ENCODE measurements at regions not wholly inside any gene's neighbourhood (a gene's known extent, or its start where the extent isn't known, plus 50 kb on each side); places are given as distances from the start of the nearest gene placed in this dataset.

- no peak for DNase-seq (ENCODE audit: low read depth)
Observed at GRCh38 chr20:57876163-57876562, 166.3 kb upstream of the PMEPA1 start.

DNA sequence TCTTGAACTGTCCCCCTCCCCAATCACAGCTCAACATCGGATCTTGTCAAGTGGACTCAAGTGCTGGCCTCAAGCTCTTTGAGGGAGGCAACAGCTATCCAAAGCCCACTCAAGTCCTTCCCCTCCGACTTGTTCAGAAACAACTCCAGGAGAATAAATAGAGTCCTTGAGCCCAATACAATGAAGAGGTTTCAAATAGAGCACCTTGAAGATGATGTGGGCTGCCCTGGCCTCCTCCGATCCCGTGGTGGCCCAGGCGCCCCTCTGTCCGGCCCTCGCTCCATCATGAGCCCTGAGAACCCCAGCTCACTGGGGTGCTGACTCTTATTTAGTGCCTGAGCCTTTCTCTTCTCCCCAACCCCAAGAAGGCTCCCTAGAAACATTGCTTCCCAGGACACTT is 164.3 kb upstream of the PMEPA1 start:
- DNase-seq (ENCODE audit: low read depth) = no peak

- no peak for DNase-seq (ENCODE audit: low read depth)
Observed at GRCh38 chr20:57872816-57873409, 163.1 kb upstream of the PMEPA1 start.

DNA sequence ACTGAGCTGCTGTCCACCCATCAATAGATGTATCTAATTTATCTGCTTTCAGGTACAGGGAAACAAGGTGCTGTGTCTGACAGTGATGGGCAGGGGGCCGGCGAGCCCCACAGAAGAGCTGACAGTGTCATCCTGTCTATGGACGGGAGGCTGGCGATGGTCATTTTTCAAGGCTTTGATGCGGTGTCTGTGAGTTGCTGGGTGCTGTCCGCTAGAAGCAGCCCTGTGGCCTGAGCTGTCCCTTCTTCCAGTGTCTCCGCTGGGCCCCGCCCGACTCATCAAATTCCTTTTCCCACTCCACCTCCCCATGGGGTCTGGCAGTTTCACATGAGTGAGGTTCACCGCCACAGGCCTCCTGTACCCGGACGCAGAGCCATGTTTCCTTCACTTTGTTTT is 161.4 kb upstream of the PMEPA1 start:
- DNase-seq (ENCODE audit: low read depth) = no peak

DNA sequence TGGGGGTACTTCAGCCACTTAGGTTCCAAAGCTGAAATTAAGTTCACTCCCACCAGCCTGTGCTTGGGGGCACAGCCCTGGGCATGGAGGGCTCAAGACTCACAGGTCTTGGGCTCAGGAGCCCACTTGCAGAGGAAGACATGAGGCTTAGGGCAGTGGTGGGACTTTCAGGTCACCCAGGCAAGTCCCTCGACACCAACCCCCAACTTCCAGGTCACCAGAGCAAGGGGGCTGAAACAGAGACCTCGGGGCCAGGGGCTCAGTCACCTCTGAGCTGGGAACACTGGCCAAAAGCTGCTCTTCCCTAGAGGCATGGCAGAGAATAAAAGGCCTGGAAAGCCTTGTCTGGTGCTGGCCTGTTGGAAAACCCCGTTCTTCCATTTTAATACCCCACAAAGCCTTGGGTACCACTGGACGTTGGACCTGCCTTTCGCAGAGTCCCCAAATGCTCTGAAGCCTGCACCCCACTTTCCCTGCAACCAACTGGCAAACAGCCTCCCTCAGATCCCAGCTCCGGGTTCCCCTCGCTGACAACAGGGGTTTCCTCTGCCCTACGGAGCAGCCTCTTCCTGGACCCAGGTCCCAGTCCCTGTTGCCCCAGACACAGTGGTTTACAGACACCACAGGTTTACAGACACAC is 160.9 kb upstream of the PMEPA1 start:
- no peak for DNase-seq (ENCODE audit: low read depth)

DNA sequence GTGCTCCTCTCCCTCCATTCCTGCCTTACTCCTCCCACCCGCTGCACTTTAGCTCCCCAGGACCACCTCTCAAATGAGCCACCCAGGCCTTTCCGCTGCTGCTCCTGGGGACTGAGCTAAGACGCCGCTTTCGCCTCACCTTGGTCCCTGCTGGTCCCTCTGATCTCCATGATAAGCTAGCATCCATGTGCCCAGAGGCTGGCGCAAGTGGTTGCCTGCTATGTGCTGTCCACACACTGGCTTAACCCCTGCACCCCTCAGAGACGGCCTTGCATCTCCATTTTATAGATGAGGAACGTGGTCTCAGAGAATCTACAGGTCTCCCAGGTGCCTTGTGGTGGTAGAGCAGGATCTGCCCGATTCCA is 160.1 kb upstream of the PMEPA1 start:
- DNase-seq (ENCODE audit: low read depth) = no peak

DNA sequence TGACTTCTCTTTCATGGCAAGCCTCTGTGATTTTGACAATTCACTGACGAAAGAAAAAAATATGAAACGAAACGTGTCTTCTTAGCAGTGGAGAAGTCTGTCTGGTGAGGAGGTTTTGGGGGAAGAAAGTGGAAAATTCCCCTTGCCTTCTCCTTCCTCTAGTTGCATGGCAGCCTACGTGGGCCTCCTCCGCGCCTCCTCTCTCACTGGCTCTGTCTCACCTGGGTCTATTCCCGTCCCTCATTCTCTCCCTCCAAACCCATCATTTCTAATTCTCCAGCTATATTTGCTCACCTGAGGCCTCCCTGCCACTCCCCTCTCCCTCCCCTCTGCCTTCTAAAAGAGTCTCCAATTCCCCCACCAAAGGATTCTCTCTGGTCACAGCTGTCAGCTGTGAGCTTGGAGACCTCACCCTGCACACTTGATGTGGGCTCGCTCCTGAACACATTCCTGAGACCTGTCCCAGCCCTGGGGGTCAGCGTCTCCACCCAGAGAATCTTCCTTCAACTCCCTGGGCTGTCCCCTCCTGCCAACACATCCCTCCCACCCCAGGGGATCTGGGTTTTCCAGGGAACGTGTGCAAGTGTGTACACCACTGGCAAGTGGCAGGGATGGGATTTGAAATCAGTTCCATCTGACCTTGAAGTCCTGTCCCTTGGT is 159.6 kb upstream of the PMEPA1 start:
- no peak for DNase-seq (ENCODE audit: low read depth)

GRCh38 chr20:57868310-57868709 is 158.5 kb upstream of the PMEPA1 start:
- DNase-seq (ENCODE audit: low read depth) = no peak

GRCh38 chr20:57867807-57868206 is 158.0 kb upstream of the PMEPA1 start:
- no peak for DNase-seq (ENCODE audit: low read depth)

GRCh38 chr20:57867181-57867803 is 157.5 kb upstream of the PMEPA1 start:
- no peak for DNase-seq (ENCODE audit: low read depth)

GRCh38 chr20:57866250-57867106 is 156.7 kb upstream of the PMEPA1 start:
- DNase-seq (ENCODE audit: low read depth) = no peak

DNA sequence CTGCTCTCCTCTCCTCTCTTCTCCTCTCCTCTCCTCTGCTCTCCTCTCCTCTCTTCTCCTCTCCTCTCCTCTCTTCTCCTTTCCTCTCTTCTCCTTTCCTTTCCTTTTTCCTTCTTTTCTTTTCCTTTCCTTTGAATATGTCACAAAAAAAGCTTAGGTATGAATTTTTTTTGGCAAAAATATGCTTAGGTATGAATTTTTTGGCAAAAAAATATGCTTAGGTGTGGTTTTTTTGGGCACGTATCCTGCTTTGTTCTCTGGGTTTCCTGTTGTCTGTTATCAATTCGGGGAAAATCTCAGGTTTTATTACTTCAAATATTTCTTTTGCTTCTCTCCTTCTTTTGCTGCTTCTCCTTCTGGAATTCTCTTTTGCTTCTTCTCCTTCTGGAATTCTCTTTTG is 155.5 kb upstream of the PMEPA1 start:
- DNase-seq (ENCODE audit: low read depth) = no peak

DNA sequence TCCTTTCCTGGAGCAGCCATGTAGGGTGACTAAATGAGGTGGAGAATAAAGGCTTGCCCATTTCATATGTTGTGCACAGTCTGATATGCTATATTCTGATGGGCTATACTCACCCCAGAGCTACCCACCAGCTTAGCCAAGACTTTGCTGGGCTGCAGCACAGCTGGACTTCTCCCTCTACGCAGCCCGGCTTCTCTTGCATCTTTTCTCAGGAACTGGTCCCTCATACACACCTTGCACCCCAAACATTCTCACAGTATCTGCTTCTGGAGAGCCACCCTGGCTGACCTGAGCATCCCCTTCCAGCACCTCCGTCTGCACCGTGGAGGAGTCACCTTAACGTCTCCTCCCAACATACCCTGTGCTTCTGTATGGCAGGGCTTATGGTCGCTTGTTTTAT is 150.8 kb upstream of the PMEPA1 start:
- no peak for DNase-seq (ENCODE audit: low read depth)

DNA sequence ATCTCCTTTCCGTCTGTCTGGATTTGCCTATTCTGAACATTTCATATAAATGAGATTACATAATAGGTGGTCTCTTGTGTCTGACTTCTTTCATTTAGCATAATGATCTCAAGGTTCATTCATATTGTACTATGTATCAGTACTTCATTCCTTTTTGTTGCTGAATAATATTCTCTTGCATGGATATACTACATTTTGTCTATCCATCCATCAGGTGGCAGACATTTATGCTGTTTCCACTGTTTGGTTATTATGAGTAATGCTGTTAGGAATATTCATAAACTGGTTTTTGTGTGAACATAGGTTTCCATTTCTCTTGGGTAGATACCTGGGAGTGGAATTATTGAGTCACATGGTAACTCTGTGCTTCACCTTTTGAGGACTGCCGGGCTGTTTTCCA is 148.2 kb upstream of the PMEPA1 start:
- no peak for DNase-seq (ENCODE audit: low read depth)

DNA sequence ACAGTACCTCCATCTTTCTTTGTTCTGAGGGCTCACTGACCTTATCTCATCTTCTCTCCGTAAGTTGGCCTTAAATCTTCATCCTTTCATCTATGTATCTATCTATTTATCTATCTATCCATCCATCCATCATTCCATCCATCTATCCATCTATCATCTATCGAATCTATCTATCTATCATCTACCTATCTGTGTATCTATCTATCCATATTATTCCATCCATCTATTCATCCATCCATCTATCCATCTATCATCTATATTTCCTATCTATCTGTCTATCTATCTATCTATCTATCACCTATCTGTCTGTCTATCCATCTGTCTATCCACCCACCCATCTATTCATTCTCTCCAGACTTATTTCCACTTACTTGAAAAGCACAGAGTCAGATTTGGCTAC is 147.3 kb upstream of the PMEPA1 start:
- DNase-seq (ENCODE audit: low read depth) = no peak

DNA sequence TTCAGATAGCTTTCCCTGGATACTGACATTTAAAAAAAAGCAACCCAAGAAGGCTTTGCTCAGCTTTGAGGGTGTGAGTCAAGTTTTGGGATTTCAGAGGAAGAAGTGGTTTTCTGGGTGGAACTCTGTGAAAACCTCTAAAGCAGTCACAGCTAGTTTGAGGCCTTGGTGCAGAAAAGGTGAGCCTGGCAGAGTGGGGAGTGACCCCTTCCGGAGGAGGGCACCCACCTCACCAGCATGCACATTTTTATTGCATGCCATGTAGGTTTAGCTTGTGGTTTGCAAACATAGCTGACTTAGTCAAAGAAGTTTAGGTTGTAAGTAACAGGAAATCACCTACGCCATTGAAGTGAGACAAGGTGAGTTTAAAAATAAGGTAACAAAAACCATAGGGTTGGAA is 146.8 kb upstream of the PMEPA1 start:
- no peak for DNase-seq (ENCODE audit: low read depth)

GRCh38 chr20:57851796-57852195 is 142.0 kb upstream of the PMEPA1 start:
- no peak for DNase-seq (ENCODE audit: low read depth)

- DNase-seq (ENCODE audit: low read depth) = no peak
Observed at GRCh38 chr20:57851025-57851682, 141.3 kb upstream of the PMEPA1 start.

GRCh38 chr20:57849521-57850215 is 139.9 kb upstream of the PMEPA1 start:
- no peak for DNase-seq (ENCODE audit: low read depth)

DNA sequence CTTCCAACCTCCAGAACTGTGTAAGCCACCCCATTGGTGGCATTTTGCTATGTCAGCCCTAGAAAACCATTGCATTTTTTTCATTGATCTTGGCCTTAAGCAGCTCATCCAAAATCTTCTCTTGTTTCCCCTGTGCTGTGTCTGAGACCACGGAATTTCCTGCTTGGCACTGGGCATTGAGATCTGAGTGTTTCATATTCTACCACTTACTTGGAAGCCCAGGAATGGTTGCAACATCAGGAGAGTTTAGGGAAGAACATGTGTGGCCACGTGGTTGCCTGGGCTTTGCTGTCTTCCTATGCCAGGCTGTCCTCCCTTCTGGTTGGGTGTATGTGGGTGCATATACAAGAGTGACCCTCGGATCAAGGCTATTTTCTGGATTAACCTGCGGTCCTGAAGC is 139.3 kb upstream of the PMEPA1 start:
- peak; percentile 24 for DNase-seq (ENCODE audit: low read depth)

DNA sequence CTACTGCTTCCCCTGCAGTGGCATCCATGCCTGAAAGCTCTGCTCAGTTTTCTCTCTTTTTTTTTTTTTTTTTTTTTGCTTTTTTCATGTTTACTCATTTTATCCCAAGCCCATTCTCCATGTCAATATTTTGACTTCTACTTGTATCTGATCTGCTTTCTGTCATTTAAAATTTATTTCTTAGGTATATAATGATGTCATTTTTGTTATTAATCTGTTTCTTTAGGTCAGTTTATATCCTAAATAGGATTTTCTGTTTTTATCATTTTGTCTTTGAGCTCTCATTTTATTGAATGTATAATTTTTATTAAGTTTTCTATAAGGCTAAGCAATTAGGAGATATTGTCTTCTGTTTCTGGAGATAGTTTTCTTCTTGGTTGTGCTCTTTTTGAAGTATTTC is 138.5 kb upstream of the PMEPA1 start:
- no peak for DNase-seq (ENCODE audit: low read depth)
